HG03460 (cell line): ENCODE measurements at regions not wholly inside any gene's neighbourhood (a gene's known extent, or its start where the extent isn't known, plus 50 kb on each side); places are given as distances from the start of the nearest gene placed in this dataset.

Source experiments
- ATAC-seq: cut with Tn5 transposase; IDR thresholded peaks from one replicate; pipeline ENCODE4 v1.9.1; 2021; ENCODE audit not compliant: unreplicated experiment

DNA sequence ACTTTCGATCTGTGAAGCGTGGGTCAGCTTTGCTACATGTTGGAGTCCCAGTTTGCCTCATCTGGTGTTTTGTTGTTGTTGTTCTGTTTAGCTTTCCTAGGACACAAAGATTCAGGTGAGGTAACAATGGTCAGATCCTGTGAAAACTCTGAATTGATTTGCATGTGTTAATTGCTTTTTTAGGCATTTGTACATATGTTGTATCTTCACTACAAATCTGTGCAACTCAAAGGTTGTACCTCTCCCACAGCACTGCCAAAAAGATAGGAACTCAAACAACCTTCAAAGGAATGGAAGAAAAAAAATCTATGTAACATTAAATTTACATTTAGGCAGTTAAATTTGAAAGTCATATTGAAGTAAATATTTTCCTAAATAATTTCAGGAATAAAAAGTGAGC, 518.5 kb upstream of the TENM4 start:
- ATAC-seq = no peak

GRCh38 chr11:79957702-79958101, 516.9 kb upstream of the TENM4 start:
- no peak for ATAC-seq

DNA sequence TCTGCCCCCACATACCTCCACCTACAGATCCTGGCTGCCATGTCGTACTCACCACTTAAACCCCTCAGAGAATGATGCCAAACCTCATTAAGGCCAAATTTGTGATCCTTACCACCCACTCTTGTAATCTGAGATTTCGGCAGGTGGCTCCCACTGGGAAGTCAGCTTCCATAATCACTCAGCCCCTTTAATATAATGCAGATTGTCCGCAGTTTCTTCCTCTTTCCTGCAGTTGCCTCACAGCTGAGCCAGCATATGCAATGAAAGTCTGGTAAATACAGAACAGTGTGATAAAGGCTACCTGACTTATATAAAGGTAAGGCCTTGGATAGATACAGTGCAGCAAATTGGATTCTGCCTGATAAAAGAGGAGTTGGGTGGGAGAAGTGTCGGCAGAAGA, 515.2 kb upstream of the TENM4 start:
- ATAC-seq = no peak

GRCh38 chr11:79953629-79954028, 512.8 kb upstream of the TENM4 start:
- no peak for ATAC-seq

- ATAC-seq = no peak
Measured at GRCh38 chr11:79950741-79951140, 509.9 kb upstream of the TENM4 start.

DNA sequence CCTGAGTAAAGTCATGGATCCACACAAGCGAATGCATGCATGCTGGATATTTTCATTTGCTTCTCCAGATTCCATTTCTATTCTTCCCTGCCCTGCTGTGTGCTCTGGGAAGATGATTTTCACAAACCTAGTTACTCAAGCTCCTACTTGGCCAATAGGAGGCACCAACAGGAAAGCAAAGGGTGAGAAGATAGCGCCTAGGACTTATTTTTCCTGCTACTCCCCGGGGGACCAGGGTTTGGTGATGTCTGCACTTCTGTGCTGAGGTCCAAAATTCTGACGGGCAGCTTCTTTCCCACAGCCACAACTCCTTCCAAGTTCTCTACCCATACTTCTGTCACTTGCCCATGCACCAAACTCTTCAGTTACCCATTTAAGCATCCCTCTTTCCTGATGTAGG, 509.3 kb upstream of the TENM4 start:
- ATAC-seq = no peak

DNA sequence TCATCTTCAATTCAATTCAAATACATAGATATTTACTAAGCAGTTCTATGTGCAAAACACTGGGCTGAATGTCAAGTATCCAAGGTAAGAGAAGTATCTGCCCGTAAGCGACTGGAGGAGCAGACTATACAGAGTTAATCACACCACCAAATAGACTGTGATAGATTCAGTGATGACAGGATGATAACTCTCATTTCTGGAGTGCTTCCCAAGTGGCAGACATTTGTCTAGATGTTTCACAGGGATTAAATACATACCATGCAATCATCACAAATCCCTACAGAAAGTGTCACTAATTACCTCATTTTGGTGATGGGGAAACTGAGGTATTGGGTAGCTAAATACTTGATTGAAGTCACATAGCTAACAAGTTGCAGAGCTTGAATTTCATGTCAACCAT, 508.7 kb upstream of the TENM4 start:
- ATAC-seq = no peak

GRCh38 chr11:79942646-79943045, 501.8 kb upstream of the TENM4 start:
- ATAC-seq = no peak

DNA sequence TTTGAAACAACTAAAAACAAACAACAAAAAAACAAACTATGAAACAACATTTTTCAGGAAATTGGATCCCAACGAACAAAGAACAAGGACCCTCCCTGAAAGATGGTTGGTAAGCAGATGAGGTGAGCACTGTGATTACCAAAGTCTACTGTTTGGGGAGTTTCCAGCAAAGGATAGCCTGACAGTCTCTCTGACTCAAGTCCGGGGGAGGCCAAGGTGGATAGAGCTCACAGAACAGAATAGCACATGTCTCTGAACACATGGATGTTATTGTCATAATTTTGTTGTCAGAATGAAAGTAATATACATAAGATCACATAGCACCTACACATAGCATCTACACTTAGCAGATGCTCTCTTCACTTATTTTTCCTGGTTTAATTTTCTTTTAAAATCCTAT, 501.3 kb upstream of the TENM4 start:
- no peak for ATAC-seq

DNA sequence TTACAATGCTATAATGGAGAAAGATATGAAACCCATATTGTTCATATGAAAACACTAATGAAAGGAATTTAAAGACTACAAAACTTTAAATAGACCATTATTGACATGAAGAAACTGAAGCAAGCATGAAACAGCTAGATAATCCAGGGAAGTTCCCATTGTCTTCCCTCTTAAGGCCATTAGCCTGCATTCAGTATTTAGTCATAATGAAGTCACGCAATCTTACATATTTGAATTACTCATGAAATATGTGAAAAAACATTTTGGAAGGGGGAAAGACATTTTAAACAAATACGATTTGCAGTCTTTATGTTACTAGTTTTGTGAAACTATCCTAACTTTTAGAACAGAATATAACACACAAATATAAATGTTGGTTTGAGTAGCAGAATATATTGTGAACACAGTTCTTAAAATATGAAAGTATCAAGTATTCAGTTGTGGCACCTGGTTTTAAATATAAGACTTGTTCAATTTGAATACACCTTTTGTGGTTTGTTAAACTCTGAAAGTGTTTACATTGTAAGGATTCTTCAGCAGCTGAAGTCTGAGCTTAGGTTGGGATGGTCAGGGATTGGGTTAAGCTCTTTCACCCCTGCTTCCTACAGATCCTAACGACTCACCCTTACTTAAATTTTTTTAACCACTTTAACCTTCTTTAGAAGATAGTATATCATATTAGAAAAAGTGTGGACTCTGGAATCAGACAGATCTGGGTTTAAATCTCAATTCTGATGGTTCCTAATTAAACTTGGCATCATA, 500.3 kb upstream of the TENM4 start:
- no peak for ATAC-seq

DNA sequence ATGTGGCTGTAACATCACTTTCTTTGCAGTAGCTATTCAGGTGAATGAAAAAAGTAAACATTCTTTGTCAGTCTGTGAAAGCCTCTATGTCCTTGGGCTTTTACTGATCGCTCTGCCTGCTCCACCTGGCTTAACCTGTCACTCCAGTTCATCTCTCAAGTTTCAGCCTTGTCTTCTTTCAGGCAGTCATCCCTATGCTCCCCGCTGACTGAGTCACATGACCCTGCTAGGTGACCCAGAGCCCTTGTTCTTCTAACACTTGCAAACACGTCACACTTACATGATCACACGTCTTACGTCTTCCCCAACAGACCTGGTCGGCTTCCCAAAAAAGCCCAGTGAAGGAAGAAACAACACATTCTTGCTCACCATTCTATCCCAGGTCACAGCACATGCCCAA, 499.3 kb upstream of the TENM4 start:
- no peak for ATAC-seq

DNA sequence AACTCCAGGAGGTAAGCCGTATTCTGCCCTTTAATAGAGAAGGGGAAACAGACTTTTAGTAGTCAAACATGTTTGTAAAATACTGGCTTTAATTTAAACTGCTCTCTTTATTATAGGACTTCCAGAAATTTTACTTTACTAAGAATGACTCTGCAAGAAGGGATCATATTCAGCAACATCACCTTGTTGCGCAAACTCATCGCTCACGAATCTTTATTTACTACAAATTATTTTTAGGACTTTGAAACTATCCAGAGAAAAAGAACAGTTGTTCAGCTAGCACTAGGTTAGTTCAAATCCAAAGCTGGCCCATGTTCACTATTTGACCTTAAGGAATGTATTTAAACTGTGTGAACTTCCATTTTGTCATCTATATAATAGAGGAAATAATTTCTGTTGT, 498.3 kb upstream of the TENM4 start:
- ATAC-seq = no peak

DNA sequence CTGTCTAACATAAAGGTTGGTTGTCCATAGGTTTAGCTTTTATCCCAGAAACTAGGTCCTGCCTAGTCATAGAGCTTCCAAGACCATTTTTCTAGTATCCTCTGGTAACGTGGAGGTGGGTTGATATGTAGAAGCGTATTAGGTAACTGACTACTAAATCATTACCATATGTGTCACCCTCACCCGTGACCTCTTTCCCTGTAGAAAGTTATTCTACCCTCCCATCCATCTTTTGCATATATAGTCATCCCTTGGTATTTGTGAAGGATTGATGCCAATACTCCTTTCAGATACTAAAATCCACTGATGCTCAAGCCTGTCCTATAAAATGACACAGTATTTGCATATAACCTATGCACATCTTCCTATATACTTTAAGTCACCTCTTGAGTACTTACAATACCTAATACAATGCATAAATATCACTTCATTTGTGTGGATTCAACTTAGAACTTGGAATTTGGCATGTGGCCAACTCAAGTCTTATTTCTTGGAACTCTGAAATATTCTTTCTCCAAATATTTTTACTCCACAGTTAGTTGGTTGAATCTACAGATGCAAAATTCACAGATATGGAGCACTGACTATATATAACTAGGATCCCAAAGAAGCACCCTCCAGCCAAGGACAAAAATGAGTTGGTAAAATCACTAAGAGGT, 497.0 kb upstream of the TENM4 start:
- no peak for ATAC-seq

GRCh38 chr11:79932612-79933011, 491.8 kb upstream of the TENM4 start:
- ATAC-seq = no peak

DNA sequence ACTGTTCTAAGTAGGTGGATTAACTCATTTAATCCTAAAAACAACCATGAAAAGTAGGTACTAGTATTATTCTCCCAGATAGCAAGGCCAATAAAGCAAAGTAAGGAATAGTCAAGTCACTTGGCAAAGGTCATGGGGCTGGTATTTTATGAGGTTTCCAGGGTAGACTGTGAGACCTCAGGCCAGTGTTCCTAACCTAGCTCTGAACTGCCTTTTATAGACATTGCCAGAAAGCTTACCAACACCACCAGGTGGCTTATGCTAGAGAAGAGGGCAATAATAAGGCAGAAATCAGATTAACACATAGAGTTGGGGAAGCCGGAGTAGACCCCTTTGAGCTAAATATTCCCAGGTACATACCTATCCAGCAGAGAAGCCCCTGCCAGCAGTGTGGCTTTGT, 490.9 kb upstream of the TENM4 start:
- ATAC-seq = no peak

- no peak for ATAC-seq
Measured at GRCh38 chr11:79926707-79927106, 485.9 kb upstream of the TENM4 start.

DNA sequence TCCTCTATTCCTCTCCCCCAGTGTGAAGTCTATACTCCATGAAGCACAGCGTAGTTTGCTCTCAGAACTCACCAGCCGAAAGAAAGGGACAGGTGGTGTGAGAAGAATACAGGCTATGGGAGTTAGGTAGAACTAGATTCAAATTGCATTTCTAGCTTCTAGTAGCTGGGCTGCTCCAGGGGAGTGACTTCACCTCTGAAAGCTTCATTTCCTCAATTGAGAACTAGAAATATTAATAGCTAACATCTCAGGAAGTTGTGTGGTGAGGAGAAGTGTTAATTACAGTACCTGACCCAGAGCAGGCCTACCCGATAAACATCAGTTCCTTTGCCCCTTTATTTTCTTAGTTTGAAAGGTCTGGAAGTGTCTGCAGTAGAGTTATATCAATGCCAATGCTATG, 484.7 kb upstream of the TENM4 start:
- peak; percentile 95 for ATAC-seq

DNA sequence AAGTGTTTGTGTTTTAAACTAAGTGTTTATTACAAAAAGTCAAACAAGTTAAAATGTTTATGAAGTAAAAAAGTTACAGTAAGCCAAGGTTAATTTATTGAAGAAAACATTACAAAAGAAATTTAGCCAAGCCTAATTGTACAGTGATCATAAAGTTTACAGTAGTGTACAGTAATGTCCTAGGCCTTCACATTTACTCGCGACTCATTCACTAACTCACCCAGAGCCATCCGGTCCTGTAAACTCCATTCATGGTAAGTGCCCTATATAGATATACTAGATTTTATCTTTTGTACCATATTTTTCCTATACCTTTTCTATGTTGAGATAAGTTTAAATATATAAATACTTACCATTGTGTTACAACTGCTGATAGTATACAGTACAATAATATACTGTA, 481.8 kb upstream of the TENM4 start:
- ATAC-seq = no peak

DNA sequence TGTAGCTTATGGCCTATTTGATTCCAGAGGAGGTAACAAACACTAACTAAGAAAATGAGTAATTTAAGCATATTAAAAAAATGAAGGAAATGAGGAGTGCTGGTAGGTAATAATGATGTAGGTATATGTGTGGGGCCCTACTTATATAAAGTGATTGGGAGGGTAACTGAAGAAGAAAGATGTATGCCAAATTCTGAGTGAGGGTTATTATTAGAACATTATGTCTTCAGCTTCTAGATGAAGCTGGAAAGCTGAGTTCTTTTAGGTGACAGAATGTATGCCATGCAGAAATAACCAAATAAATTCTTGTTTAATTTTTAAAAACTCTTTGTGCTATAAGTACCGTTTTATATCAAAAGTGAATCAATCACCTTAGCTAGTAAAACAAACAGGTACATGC, 479.6 kb upstream of the TENM4 start:
- no peak for ATAC-seq

DNA sequence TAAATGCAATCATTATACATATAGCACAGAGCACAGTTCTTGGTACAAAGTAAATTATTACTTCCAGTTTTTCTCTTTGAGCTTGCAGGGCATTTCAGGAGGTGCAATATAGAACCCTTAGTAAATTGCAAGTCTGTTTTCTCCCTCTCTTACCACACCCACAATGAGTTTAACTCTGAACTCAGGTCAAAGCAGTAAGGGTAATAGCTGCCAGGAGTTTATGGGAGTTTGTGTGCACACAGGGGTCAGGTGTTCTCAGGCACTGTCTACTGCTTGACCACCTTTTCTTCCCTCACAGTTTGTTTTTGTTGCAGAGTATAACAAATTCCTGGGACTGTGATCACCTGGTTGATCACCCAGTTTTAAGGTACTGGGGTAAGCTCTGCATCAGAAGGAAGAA, 478.5 kb upstream of the TENM4 start:
- no peak for ATAC-seq

DNA sequence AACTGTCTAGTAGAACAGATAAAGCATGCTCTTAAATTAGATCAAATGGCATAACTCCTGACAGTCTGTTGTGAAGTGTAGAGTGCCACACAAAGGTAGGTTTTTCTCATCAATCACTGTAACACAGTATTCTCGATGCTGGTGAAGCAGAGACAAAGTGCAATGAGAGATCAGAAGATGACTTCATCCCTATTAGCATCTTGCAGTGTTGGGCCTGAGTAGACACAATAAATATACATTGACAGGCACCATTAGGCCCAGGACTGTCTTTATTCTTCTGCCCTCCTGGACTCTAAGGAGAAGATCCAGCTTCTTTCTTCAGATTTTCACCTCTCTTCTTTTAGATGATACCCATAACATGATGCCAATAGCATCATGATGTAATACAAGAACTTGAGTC, 478.0 kb upstream of the TENM4 start:
- no peak for ATAC-seq

GRCh38 chr11:79906164-79906563, 465.3 kb upstream of the TENM4 start:
- ATAC-seq = no peak

- no peak for ATAC-seq
Measured at GRCh38 chr11:79902493-79902892, 461.7 kb upstream of the TENM4 start.
